Mesothelial cell of epicardium (in vitro differentiated cells): ENCODE measurements at regions not wholly inside any gene's neighbourhood (a gene's known extent, or its start where the extent isn't known, plus 50 kb on each side); places are given as distances from the start of the nearest gene placed in this dataset.
"Not testable (repeated sequence)": the region's sequence is repeated elsewhere in the genome, so short reads cannot be mapped to it uniquely, and the experiment has no call there.

Experiments used
- DNase-seq, 2 experiments: peaks; one replicate each; pipeline ENCODE4 v3.0.0; 2021; ENCODE audit warnings: low spot score in 2 of 2; ENCODE audit not compliant: unreplicated experiment in 2 of 2
- H3K27ac Mint-ChIP-seq: 2 replicates; pipeline ENCODE4 v1.8.0; 2021; ENCODE audit warnings: mixed read lengths
- H3K27me3 Mint-ChIP-seq: 2 replicates; pipeline ENCODE4 v1.8.0; 2021; ENCODE audit warnings: low read depth, mixed read lengths
- H3K36me3 Mint-ChIP-seq: 2 replicates; pipeline ENCODE4 v1.8.0; 2021; ENCODE audit warnings: mixed read lengths
- H3K4me1 Mint-ChIP-seq: 2 replicates; pipeline ENCODE4 v1.8.0; 2021; ENCODE audit warnings: mixed read lengths
- H3K4me3 Mint-ChIP-seq: 2 replicates; pipeline ENCODE4 v1.8.0; 2021; ENCODE audit warnings: mild to moderate bottlenecking, moderate library complexity, mixed read lengths
- H3K9me3 Mint-ChIP-seq: 2 replicates; pipeline ENCODE4 v1.8.0; 2021; ENCODE audit warnings: mixed read lengths
- CTCF ChIP-seq: fragments of 200-600 bp; sonication (generic); IDR thresholded peaks from one replicate; pipeline ENCODE4 v1.5.0; 2021; ENCODE audit warnings: antibody characterized with exemption; ENCODE audit not compliant: unreplicated experiment

DNA sequence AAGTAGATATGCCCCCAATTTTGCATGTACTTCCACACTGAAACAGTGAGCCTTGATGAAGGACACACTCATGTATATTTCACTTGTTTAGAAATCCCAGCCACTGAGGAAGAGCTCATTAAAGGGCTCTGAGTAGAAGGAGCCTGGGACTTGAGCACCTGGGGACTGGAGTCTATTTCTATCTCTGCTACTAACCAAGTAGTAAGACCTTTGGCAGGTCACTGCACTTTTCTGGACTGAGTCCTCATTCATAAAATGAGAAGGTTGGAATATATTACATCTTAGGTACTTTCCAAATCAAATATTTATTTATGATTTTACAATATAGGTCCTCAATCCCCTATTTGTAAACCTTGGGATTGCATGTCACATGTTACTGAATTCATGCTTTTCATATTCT lies 78.2 kb upstream of the C4orf54 start:
- peaks cover 6% of the 10 kb centered on the region for H3K27me3 Mint-ChIP-seq
- H3K27ac Mint-ChIP-seq, result no peak overlapping the region
- peaks cover 17% of the 10 kb centered on the region for H3K9me3 Mint-ChIP-seq
- TF ChIP-seq CTCF, result no peak
- DNase-seq, result no peak
- H3K36me3 Mint-ChIP-seq, result no peaks in the 10 kb centered on the region
- no peaks in the 10 kb centered on the region for H3K4me1 Mint-ChIP-seq
- H3K4me3 Mint-ChIP-seq, result no peak overlapping the region

- Mint-ChIP-seq H3K4me1 (no peaks in the 10 kb centered on the region), H3K27me3 (peaks cover 6% of the 10 kb centered on the region), H3K4me3 (no peak overlapping the region), H3K27ac (no peak overlapping the region), H3K36me3 (no peaks in the 10 kb centered on the region), H3K9me3 (peaks cover 22% of the 10 kb centered on the region)
- no peak for DNase-seq
- TF ChIP-seq CTCF, result no peak
These were observed 77.1 kb upstream of the C4orf54 start for GRCh38 chr4:99734583-99735322.

- H3K36me3 Mint-ChIP-seq, H3K4me3 Mint-ChIP-seq, H3K27me3 Mint-ChIP-seq, H3K4me1 Mint-ChIP-seq, H3K27ac Mint-ChIP-seq, DNase-seq: not testable (repeated sequence)
- peaks cover 18% of the 10 kb centered on the region for H3K9me3 Mint-ChIP-seq
These were observed 75.8 kb upstream of the C4orf54 start for GRCh38 chr4:99733455-99733854.

DNA sequence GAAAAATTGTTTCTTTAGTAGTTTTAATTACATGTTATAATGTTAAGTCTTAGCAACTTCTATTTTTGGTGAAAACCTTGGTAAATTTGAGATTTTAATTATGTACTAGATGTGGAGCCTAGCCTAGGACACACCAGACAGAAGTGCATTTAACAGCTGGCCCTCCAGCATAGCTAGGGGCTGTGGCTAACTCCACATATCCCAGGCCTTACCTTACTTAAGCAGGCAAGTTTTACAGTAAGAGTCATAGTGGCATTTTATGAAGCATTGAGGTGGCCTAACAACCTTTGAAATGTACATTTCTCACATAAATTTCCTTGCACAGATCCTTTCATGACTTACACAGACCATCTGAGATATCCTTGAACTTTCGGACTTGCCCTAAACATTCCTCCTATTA lies 71.6 kb upstream of the C4orf54 start:
- H3K4me3 Mint-ChIP-seq, result no peak overlapping the region
- H3K9me3 Mint-ChIP-seq, result peaks cover 18% of the 10 kb centered on the region
- no peaks in the 10 kb centered on the region for H3K27me3 Mint-ChIP-seq
- no peak for TF ChIP-seq CTCF
- H3K27ac Mint-ChIP-seq, result no peak overlapping the region
- no peak for DNase-seq
- no peaks in the 10 kb centered on the region for H3K4me1 Mint-ChIP-seq
- no peaks in the 10 kb centered on the region for H3K36me3 Mint-ChIP-seq

DNA sequence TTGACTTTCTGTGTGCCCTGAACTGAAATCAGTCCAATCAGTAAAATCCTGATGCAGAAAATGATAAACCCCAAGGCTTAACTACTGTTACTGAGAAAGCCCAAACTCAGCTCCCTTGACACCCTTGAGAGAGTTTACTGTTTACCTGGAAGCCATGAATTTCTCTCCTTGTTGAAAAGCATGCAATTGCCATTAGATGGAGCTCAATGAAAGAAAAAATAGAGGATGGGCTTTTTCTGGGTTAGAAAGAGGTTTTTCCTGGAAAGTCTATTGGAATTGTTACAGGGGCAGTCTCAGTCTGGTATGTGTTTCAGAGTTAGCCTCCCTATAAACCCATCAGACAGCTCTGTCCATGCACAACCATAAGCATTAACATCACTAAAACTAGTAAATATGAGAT lies 66.4 kb upstream of the C4orf54 start:
- H3K27me3 Mint-ChIP-seq, result no peaks in the 10 kb centered on the region
- H3K9me3 Mint-ChIP-seq, result no peaks in the 10 kb centered on the region
- peaks cover 7% of the 10 kb centered on the region for H3K4me1 Mint-ChIP-seq
- H3K27ac Mint-ChIP-seq, result no peak overlapping the region
- no peaks in the 10 kb centered on the region for H3K36me3 Mint-ChIP-seq
- no peak for TF ChIP-seq CTCF
- H3K4me3 Mint-ChIP-seq, result no peak overlapping the region
- DNase-seq, result no peak

DNA sequence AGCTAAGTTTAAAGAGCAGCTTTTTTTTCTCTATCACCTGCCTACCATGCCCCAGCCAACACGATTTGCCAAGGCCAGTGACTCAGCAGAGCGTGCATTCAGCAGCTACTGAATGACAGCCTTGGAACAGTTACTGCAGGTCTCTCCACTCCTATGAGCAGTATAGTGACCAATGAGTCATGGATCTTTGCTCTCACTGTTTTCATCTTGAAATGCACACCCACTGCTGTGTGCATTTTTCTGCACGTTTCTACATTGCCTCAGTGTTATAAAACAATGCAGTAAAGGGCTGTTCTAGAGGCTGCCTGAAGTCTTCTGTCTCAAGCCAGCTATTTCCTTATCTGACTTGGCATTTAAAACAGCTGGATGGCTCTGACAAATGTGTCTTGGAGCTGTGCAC lies 66.0 kb upstream of the C4orf54 start:
- H3K4me1 Mint-ChIP-seq, result peaks cover 7% of the 10 kb centered on the region
- H3K27ac Mint-ChIP-seq, result no peak overlapping the region
- DNase-seq, result no peak
- H3K36me3 Mint-ChIP-seq, result no peaks in the 10 kb centered on the region
- no peak overlapping the region for H3K4me3 Mint-ChIP-seq
- H3K27me3 Mint-ChIP-seq, result no peaks in the 10 kb centered on the region
- TF ChIP-seq CTCF, result no peak
- no peaks in the 10 kb centered on the region for H3K9me3 Mint-ChIP-seq
